HEK293 (cell line): ENCODE measurements at regions not wholly inside any gene's neighbourhood (a gene's known extent, or its start where the extent isn't known, plus 50 kb on each side); places are given as distances from the start of the nearest gene placed in this dataset.

ENCODE experiments used
- CTCF ChIA-PET: fragments of 350-600 bp; formaldehyde crosslinking; extraction: SDS; loops from one replicate; lab custom pipeline; 2021; ENCODE audit warnings: antibody characterized with exemption; lab: Yijun Ruan, JAX
- POLR2A ChIA-PET: fragments of 300-600 bp; formaldehyde crosslinking; extraction: SDS; loops from one replicate; lab custom pipeline; 2020; ENCODE audit warnings: antibody characterized with exemption, inconsistent platforms; lab: Yijun Ruan, JAX
- H3K27ac ChIP-seq: fragments of 200-500 bp; sonication (Bioruptor generic); 2 replicates; pipeline ENCODE4 v1.5.1; 2014; ENCODE audit warnings: low read depth, low read length, control low read depth, inconsistent platforms; ENCODE audit errors: extremely low read depth
- H3K36me3 ChIP-seq, 2 experiments: fragments of 200-500 bp in 1 of 2; sonication (Bioruptor generic) in 1 of 2; 1 replicate in 1 of 2; 2 replicates in 1 of 2; pipeline ENCODE4 v1.5.1; 2014 to 2017; ENCODE audit warnings: inconsistent platforms in 2 of 2, low read length in 2 of 2; ENCODE audit not compliant: control insufficient read depth in 2 of 2, insufficient read depth in 1 of 2
- H3K4me1 ChIP-seq: fragments of 200-500 bp; sonication (Bioruptor generic); 2 replicates; pipeline ENCODE4 v1.5.1; 2014; ENCODE audit warnings: mild to moderate bottlenecking, low read length, inconsistent platforms; ENCODE audit not compliant: control insufficient read depth, insufficient read depth
- H3K4me3 ChIP-seq: 2 replicates; pipeline ENCODE4 v1.5.1; 2011; ENCODE audit warnings: low read depth, mild to moderate bottlenecking, control low read depth, low read length, moderate library complexity
- H3K9me3 ChIP-seq: fragments of 200-500 bp; sonication (Bioruptor generic); 2 replicates; pipeline ENCODE4 v1.5.1; 2014; ENCODE audit warnings: low read depth, low read length, inconsistent platforms; ENCODE audit not compliant: control insufficient read depth, insufficient read depth
- ATF2 ChIP-seq: fragments of 450-650 bp; formaldehyde crosslinking; IDR thresholded peaks from 2 replicates; pipeline ENCODE4 v1.5.1; 2016; ENCODE audit warnings: missing biosample characterization, missing genetic modification characterization, low read depth
- HIC1 ChIP-seq: fragments of 450-650 bp; formaldehyde crosslinking; IDR thresholded peaks from 2 replicates; pipeline ENCODE4 v1.5.1; 2016; ENCODE audit warnings: missing biosample characterization, missing genetic modification characterization
- HOXD13 ChIP-seq: sonication (generic); formaldehyde crosslinking; IDR thresholded peaks from 2 replicates; pipeline ENCODE4 v1.8.0; 2022; ENCODE audit warnings: missing genetic modification reagents, borderline replicate concordance
- KLF7 ChIP-seq: fragments of 450-650 bp; formaldehyde crosslinking; IDR thresholded peaks from 2 replicates; pipeline ENCODE4 v1.5.1; 2016; ENCODE audit warnings: missing biosample characterization, missing genetic modification characterization, borderline replicate concordance
- MEIS1 ChIP-seq: sonication (generic); formaldehyde crosslinking; IDR thresholded peaks from 2 replicates; pipeline ENCODE4 v1.8.1; 2022; ENCODE audit warnings: missing genetic modification reagents, mild to moderate bottlenecking, borderline replicate concordance
- RBAK ChIP-seq: fragments of 450-650 bp; formaldehyde crosslinking; IDR thresholded peaks from 2 replicates; pipeline ENCODE4 v1.5.1; 2016; ENCODE audit warnings: missing biosample characterization, missing genetic modification characterization
- ZEB2 ChIP-seq: fragments of 450-650 bp; formaldehyde crosslinking; IDR thresholded peaks from 2 replicates; pipeline ENCODE4 v1.5.1; 2016; ENCODE audit warnings: missing biosample characterization, missing genetic modification characterization
- ZIC2 ChIP-seq: fragments of 450-650 bp; formaldehyde crosslinking; IDR thresholded peaks from 2 replicates; pipeline ENCODE4 v1.5.1; 2016; ENCODE audit warnings: missing biosample characterization, missing genetic modification characterization
- ZNF2 ChIP-seq: fragments of 450-650 bp; formaldehyde crosslinking; IDR thresholded peaks from 2 replicates; pipeline ENCODE4 v1.5.1; 2016; ENCODE audit warnings: missing biosample characterization, missing genetic modification characterization
- ZNF223 ChIP-seq: fragments of 450-650 bp; formaldehyde crosslinking; IDR thresholded peaks from 2 replicates; pipeline ENCODE4 v1.5.1; 2016; ENCODE audit warnings: missing biosample characterization, missing genetic modification characterization
- ZNF266 ChIP-seq: fragments of 450-650 bp; formaldehyde crosslinking; IDR thresholded peaks from 2 replicates; pipeline ENCODE4 v1.5.1; 2016; ENCODE audit warnings: missing biosample characterization, missing genetic modification characterization, low read depth
- ZNF350 ChIP-seq: fragments of 450-650 bp; formaldehyde crosslinking; IDR thresholded peaks from 2 replicates; pipeline ENCODE4 v1.5.0; 2017; ENCODE audit warnings: missing biosample characterization, mild to moderate bottlenecking, missing genetic modification characterization
- ZNF404 ChIP-seq: fragments of 450-650 bp; formaldehyde crosslinking; IDR thresholded peaks from 2 replicates; pipeline ENCODE4 v1.5.1; 2017; ENCODE audit warnings: missing biosample characterization, missing genetic modification characterization
- ZNF423 ChIP-seq: fragments of 450-650 bp; formaldehyde crosslinking; IDR thresholded peaks from 2 replicates; pipeline ENCODE4 v1.5.1; 2016; ENCODE audit warnings: missing biosample characterization, missing genetic modification characterization
- ZNF558 ChIP-seq: fragments of 450-650 bp; formaldehyde crosslinking; IDR thresholded peaks from 2 replicates; pipeline ENCODE4 v1.5.1; 2016; ENCODE audit warnings: missing biosample characterization, missing genetic modification characterization
- ZNF624 ChIP-seq: fragments of 450-650 bp; formaldehyde crosslinking; IDR thresholded peaks from 2 replicates; pipeline ENCODE4 v1.5.1; 2017; ENCODE audit warnings: missing biosample characterization, missing genetic modification characterization
- ZNF843 ChIP-seq: fragments of 450-650 bp; formaldehyde crosslinking; IDR thresholded peaks from 2 replicates; pipeline ENCODE4 v1.5.1; 2016; ENCODE audit warnings: missing biosample characterization, missing genetic modification characterization

GRCh38 chr1:118272884-118273283 is 87.9 kb upstream of the SPAG17 start:
- Histone ChIP-seq H3K9me3 (no peaks in the 10 kb centered on the region), H3K4me1 (no peaks in the 10 kb centered on the region)
- CTCF ChIA-PET = no interaction called here
- TF ChIP-seq HOXD13 = no peak
- TF ChIP-seq ATF2 (tag by site-specific recombination) = peak; percentile 55; the same call in 1 of the 2 replicates
- TF ChIP-seq, all 188 proteins: peak for 1
- H3K27ac ChIP-seq = no peak overlapping the region
- H3K36me3 ChIP-seq = no peaks in the 10 kb centered on the region
- no peak overlapping the region for H3K4me3 ChIP-seq
- POLR2A ChIA-PET = no interaction called here

GRCh38 chr1:118271883-118272282 is 86.9 kb upstream of the SPAG17 start:
- Histone ChIP-seq H3K9me3 (no peaks in the 10 kb centered on the region), H3K4me1 (no peaks in the 10 kb centered on the region)
- POLR2A ChIA-PET = no interaction called here

GRCh38 chr1:118269598-118269997 is 84.6 kb upstream of the SPAG17 start:
- ChIA-PET POLR2A (no interaction called here), CTCF (no interaction called here)
- Histone ChIP-seq H3K27ac (no peak overlapping the region), H3K4me3 (no peak overlapping the region), H3K36me3 (no peaks in the 10 kb centered on the region), H3K9me3 (no peaks in the 10 kb centered on the region), H3K4me1 (no peaks in the 10 kb centered on the region)
- TF ChIP-seq ZNF404 (tag by site-specific recombination) (no peak), ATF2 (tag by site-specific recombination) (peak; percentile 52; the same call in 1 of the 2 replicates)

More at GRCh38 chr1:118271883-118272282, 86.9 kb upstream of the SPAG17 start:
- Histone ChIP-seq H3K4me3 (no peak overlapping the region), H3K27ac (no peak overlapping the region), H3K36me3 (no peaks in the 10 kb centered on the region)
- CTCF ChIA-PET = no interaction called here
- TF ChIP-seq ZNF843 (no peak), HIC1 (tag by site-specific recombination) (no peak), RBAK (no peak), ZIC2 (no peak), MEIS1 (CRISPR knock-in tag) (no peak), KLF7 (tag by site-specific recombination) (no peak), ZNF624 (tag by site-specific recombination) (no peak)

GRCh38 chr1:118266436-118266835 is 81.4 kb upstream of the SPAG17 start:
- Histone ChIP-seq H3K27ac (no peak overlapping the region), H3K4me3 (no peak overlapping the region), H3K36me3 (no peaks in the 10 kb centered on the region), H3K9me3 (no peaks in the 10 kb centered on the region)
- ChIA-PET CTCF (no interaction called here), POLR2A (no interaction called here)
- TF ChIP-seq ZNF423 (tag by site-specific recombination) = no peak
- no peak for TF ChIP-seq ZNF2 (tag by site-specific recombination)
- no peak for TF ChIP-seq ZNF350 (tag by site-specific recombination)
- TF ChIP-seq ZEB2 = no peak
- no peak for TF ChIP-seq ZNF223
- TF ChIP-seq ZNF558 (tag by site-specific recombination) = no peak
- TF ChIP-seq ZNF266 (tag by site-specific recombination) = no peak
- TF ChIP-seq, all 188 proteins: peak for 0
- no peaks in the 10 kb centered on the region for H3K4me1 ChIP-seq
